ENCODE measurements at regions not wholly inside any gene's neighbourhood (a gene's known extent, or its start where the extent isn't known, plus 50 kb on each side); places are given as distances from the start of the nearest gene placed in this dataset.
"Not testable (repeated sequence)": the region's sequence is repeated elsewhere in the genome, so short reads cannot be mapped to it uniquely, and the experiment has no call there.

DNA sequence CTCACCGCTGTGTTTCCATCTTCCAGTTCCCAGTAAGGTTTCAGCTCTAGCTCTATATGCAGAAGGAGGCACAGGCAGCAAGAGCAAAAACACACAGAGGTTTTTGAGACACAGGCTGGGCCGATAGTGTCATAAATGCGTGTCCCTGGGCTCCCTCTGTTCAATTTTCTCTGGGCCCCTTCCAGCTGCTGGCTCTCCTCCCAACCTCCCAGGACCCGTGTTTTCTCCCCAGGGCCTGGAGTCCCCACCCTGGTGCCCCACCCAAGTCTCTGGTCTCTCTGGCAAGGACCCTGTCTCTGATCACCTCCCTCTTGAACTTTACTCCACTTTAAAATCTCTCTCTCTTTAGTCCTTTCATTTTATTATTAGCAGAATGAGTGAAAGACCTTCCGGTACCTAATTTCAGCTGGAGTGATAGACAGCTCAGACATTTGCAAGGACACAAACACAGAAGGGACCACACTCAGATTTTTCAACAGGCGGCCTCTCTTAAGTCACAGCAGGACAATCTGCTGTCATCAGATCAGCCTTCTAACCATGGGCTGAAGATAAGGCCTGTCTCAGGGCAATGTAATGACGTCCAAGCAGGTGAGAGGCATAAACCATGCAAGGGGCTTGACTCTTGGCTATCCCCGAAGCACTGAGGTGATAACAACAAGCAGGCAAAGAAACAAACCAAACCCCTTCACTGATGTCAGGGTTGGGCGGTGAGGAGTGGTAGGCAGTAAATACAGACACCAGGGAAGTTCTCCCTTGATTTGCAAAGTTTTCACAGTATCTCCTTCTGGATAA, 190.0 kb upstream of the IRS2 start:
- DNase-seq: no peak

DNA sequence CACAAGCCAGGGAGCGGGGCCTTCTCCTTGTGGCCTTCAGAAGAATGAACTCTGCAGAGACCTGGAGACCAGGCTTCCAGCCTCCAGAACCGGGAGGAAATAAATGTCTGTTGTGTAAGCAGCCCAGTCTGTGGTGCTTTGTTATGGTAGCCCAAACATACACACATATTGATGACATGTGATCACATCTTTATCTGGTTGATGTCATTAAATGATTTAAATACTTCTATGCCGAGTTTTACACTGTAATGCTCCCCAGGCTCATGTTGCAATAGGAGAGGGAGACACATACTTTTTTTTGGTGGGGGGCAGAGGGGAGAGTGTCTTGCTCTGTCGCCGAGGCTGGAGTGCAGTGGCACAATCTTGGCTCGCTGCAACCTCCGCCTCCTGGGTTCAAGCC, 188.0 kb upstream of the IRS2 start:
- no peak for DNase-seq

DNA sequence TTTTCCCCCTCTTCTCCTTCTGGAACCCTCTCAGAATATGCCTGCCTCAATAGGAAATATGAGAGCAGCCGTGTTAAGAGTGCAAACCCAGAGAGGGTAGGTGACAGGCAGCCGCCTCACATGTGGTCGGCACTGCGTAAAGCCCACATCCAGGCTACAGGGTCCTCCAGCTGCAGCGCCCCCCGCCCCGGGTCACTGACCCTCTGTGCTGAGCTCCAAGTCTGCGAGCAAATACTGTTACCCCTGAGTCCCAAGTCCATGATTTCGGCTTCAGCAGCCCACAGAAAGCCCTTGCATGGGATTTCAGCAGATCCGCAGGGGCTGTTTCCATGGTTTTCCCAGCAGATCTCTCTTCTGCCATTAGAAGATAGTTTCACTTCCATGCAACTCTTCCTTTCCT, 186.9 kb upstream of the IRS2 start:
- DNase-seq: no peak

DNA sequence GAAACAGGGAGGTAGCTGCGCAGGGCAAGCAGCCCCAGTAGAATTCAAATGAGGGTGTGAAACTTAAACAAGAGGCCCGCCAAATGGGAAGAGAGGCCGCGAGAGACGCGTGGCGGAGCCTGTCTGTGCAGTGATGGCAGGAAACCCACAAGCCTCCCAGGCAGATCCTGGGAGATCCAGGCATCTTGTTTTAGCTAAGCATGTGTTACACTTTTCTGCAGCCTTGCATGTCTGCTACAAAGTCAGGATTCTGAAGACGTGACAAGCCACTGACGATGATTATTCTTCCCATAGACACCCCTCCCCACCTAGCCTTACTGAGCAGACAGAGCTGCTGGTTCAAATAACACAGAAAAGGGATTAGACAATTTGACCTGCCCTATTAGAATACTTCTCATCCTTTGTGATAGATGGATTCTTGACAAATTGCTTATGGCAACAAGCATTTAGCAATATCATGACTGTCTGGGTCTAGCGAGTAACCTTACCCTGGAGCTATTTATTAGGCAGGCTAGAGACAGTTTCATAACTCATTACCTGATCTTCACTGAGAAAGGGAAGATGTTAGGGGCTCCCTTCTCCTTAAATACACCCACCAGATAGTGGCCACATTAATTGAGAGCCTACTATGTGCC, 185.2 kb upstream of the IRS2 start:
- peak; percentile 27 to 39 for DNase-seq

DNA sequence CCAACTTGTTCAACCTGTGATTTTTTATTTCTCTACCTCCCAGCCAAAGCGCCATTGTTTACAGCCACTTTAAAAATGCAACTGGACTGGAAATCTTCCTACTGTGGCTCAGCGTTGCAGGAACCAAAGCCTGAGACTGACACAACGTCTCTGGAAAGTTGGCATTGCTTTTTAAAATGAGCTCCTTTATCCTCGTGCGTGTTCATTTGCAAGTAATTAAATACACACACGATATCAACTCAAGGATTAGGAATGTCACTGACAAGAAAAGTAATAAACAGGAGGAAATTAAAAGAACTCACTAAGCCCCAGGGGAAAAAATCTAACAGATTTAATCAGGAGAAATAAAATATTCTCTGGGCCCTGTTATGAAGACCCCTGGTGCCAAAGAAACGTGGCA, 184.6 kb upstream of the IRS2 start:
- no peak for DNase-seq

DNA sequence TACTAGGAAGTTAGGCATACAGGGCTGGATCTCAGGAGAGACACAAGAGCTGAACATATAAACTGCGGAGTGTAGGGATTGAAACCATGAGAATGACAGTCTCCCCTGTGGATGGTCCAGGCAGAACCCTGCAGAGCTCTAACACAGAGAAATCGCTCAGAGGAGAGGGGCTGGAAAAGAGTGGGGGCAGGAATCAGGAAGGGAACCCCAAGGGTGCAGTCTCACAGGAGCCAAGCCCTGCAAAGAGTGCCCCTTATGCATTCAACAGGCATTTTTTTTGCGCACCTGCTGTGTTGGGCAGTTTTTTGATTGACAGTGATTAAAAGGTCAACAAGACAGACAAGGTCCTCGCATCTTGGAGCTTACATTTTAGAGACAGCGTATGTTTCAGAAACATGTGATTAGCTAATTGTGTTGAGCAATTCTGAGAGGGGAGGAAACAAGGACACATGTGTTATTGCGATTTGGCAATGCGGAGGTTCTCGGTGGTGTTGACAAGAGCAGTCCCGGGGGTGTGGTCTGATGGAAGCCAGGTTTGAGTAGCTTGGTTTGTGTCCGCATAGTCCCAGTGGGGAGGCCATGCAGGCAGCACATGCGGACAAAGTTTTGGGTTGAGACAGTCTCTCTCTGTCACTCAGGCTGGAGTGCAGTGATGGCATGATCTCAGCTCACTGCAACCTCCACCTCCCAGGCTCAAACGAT, 182.6 kb upstream of the IRS2 start:
- no peak for DNase-seq

DNA sequence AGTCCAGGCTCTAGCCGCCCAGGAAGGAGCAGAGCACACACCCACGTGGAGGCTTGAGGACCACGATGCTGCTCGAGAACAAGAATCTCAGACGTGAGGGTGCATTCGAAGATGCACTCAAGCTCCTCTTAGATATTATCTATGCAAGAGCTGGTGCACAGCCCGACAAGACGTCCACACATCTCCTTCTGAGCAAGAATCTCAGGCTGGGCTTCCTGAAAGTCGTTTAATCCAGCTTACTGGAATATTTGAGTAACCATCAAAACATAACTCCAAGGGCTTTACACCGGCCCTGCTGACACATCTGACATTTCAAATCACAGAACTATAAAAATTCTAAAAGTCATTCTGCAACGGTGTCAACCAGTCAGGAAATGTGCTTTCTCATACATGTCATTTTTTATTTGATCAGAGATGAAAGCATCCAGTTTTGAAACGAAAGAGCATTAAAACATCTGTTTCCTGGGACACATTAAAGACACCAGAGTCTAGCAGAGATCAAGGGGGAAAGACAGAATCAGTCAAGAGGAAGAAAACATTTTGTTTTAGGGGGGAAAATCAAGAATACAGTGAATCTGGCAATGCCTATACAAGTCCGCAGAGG, 177.7 kb upstream of the IRS2 start:
- DNase-seq: no peak

DNA sequence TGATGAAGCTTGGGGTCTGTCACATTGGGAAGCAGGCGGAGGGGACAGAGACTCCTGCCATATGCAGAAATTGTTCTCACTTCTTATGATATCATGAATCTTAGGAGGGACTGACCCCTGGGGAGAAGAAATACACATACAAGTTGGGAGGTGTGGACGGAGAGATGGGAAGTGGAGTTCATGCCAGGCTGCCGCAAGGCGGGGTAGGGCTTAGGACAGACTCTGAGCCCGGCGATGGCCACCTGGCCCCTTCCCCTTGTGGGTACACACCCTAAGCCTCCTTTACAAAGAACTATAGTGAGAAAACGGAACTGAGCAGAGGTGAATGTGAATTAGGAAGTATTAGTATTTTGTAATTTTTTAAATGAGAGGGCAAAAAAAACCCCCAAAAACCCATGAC, 177.0 kb upstream of the IRS2 start:
- no peak for DNase-seq

DNA sequence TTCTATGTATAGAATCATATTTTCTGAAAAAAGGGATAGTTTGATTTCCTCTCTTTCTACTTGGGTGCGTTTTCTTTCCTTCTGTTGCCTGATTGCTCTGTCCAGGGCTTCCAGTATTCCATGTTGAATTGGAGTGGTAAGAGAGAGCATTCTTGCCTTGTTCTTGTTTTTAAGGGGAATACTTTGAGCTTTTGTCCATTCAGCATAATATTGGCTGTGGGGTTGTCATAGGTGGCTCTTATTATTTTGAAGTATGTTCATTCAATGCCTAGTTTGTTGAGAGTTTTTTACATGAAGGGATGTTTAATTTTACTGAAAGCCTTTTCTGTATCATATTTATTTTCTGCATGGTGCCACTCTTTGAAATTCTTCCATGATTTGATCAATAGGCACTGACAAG, 173.5 kb upstream of the IRS2 start:
- DNase-seq: no peak

DNA sequence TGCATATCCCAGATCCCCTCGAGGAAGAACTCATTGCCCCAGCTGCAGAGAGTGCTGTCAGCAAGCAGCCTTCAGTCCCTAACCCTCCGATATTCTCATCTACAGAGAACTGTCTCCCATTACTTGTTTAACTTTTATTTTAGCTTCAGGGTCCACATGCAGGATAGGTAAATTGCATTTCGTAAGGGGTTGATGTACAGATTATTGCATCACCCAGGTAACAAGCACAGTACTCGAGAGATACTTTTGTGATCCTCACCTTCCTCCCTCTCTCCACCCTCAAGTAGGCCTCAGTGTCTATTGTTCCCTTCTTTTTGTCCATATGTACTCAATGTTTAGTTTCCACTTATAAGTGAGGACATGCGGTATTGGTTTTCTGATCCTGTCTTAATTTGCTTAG, 171.5 kb upstream of the IRS2 start:
- DNase-seq: no peak

DNA sequence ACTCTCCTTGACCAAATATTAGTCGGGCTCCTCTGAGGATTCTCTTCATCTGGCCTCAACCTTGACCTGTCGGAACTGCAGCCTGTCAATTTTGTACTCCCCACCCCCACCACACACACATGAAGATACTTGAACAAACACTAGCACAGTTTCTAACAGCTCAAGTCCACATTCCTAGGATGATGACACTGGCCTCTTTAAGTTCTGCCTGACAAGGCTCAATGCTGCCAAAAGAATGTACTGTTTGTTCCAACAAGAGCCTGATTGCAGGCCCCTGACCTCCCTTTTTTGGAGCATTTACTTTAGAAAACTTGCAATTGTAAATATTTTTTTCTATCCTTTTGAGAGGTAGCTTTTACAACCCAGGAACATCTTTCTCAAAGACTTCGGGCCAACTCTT, 169.2 kb upstream of the IRS2 start:
- DNase-seq: no peak

DNA sequence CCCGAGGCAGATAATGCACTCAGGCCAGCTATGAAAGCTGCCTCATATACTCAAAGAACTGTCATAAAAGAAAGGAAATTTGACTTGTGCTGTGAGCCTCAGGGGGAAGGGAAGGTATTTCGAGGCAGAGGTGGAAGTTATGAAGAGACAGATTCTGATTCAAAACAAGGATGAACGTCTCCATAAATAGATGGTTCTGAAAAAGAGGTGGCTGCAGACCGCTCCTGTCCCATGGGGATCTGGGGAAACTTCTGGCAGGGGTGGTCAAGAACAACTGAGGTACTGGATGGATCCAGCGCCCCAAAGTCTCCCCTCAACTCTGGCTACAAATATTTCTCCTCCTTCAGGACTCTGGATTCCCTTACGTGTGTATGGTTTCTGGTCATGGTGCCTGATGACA, 168.1 kb upstream of the IRS2 start:
- DNase-seq: no peak

DNA sequence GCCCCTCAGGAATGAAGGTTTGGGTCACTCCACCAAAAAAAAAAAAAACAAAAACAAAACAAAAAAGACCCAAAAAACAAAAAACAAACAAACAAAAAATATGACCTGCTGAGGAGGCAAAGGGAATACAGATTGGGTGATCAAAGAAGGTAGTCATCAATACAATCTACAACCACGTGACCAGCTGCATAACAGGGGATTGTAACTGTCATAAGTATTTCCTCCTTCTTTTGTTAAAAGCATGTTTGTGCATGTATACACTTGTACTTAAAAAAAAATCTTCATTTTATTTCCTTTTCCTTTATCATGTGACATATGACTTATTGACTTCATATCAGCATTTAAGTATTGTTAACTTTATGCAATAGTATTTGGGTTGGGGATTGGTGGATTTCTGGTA, 165.1 kb upstream of the IRS2 start:
- no peak for DNase-seq

DNA sequence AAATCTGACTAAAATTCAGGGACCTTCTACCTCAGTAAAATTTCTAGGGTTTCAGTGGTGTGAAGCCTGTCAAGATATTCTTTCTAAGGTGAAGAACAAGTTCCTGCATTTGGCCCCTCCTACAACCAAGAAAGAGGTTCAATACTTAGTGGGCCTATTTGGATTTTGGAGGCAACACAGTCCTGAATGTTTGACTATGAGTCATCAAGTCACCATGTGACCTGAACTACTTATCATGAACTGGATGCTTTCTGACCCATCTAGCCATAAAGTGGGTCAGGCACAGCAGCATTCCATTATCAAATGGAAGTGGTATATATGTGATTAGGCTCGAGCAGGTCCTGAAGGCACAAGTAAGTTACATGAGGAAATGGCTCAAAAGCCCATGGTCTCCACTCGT, 163.0 kb upstream of the IRS2 start:
- DNase-seq: no peak

DNA sequence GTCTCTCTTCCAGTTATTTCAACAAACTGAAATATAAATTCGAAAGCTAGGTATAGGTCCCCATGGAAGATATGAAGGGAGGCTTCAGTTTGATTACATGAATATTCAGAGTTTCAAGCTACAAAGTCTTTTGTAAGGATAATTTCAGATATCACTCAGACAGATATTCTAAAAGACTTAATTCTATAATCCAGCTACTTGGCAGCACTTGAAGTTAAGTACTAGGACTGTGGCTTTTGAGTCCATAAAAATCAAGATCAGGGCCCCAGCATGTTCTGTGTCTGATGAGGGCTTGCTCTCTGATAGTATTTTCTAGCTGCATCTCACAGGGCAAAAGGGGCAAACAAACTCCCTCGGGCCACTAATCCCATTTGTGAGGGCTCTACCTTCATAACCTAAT, 160.6 kb upstream of the IRS2 start:
- no peak for DNase-seq

DNA sequence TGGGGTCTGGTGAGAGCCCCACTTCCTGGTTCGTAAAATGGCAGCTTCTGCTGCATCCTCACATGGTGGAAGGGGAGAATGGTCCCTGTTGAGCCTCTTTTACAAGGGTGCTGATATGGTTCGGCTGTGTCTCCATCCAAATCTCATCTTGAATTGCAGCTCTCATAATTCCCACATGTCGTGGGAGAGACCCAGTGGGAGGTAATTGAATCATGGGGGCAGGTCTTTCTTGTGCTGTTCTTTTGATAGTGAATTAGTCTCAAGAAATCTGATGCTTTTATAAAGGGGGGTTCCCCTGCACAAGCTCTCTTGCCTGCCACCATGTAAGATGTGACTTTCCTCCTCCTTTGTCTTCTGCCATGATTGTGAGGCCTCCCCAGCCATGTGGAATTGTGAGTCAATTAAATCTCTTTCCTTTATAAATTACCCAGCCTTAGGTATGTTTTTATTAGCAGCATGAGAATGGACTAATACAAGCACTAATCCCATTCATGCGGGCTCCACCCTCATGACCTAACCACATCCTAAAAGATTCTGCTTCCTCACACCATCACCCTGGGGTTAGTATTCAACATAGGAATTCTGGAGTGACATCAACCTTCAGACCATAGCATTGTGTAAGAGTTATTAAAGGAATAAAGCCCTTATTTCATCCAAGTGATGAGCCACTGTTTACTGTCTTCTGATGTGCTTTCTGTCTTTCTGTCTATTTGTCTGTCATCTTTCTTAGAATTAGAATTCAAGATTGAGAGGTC, 159.0 kb upstream of the IRS2 start:
- DNase-seq: no peak

DNA sequence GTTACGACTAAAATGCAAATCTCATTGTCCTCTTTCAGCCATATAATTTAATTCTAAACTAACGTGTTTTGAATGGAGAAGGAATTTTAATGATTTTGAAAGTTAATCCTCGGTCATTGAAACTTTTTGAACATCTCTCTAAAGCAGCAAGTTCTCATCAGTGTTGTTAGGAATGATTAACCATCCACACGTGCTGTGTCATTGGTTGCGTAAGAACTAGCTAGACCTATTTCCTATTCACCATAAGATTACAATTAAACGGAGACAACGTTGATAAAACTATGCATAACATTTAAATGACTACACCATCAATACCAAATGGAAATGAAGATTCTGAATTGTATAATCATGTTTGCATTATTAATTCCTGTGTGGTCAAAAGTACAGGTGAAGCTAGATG, 155.6 kb upstream of the IRS2 start:
- DNase-seq: no peak

DNA sequence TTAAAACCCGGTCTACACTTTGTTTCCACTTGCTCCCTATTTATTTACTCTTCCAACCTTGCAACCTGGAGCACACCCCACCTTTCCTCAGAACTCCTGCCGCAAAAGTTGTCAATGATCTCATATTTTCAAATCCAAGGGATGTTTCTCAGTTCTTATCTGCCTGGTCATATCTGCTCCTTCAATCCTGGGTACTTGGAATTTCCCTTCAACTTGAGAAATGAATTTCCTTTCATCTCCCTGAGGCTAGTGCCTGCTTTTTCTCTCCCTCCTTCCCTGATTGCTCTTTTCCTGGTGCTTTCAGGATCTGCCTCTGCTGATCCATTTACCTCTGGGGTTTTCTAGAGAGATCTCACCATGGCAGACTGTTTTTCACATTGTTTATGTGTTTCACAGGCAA, 154.8 kb upstream of the IRS2 start:
- DNase-seq: no peak

DNA sequence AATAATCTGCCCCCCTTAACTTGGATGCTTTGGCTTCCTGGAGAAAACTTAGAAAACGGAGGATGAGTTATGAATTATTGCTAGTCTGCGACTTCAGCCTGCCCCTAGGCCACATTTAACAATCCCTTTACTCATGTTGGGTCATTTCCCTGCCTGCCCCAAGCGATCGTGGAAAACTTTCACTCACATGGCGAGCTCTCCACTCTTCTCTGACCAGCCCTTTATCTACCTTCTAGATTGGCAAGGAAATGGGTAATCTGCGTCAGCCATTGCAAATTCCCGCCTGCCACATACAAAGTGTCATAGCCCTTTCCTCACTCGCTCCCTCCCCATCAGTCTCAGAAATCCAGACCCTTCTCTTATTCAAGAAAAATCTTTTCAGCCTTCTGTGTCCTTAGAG, 154.3 kb upstream of the IRS2 start:
- no peak for DNase-seq

DNA sequence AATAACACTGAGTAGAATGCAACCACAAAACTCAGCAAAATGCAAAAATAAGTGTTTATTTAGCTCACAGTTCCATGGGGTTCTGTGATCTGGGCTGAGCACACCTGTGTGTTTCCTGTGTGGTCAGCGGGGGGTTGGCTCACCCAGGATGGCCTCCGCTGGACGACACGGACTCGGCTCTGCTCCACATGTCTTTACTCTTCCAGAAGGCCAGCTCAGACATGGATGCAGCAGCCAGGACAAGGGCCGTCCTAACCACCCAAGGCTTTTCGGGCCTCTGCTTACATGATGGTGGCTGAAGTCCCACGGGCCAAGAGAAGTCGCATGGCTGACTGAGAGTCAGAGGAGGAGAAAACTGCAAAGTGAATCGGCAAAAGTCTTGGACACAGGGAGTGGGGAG, 153.5 kb upstream of the IRS2 start:
- no peak for DNase-seq

DNA sequence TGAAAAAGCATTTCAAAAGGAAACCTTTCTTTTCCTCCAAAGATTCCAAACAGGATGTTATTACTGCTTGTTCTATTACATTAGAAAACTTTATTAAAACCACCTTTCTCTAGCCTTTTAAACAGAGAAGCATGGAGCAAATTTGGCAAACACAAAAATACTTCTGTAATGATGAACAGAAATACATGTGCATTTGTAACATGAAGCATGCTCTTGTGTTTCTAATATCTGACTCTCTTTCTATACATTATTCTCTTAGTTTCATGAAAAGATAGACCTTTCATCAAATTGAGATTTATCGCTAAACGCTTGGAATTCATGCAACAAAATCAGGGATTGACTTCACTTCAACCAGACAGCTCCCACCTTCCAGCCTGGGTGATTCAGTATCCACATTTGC, 152.8 kb upstream of the IRS2 start:
- no peak for DNase-seq

DNA sequence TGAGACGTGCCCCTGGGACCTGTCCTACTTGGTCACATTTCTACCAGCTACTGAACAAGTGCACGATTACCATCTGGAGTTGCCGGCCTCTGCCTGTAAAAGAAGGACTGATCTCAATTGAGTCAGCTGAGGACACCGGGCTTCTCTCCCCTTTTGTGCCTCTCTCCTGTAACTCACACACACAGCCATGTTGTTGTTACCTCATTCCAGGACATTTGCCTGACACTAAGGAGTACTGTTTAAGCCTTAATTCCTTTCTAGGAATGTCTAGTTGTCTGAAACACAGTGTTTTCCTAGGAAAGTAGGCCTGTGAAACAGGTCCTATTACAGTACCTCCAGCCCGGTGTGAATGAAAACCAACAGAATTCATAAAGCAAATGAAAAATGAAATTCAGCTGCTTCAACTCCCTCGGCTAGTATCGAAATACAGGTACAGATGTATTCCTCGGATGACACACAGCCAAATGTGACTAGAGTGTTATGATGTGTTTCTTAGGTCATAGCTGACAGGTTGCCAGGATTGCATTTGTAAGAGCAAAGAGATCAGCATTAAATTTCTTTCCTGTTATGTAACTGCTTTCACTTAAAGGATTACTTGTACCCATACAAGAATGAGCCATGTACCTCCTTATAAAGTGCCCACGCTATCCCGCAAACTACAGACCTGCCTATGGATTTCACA, 152.0 kb upstream of the IRS2 start:
- no peak for DNase-seq

DNA sequence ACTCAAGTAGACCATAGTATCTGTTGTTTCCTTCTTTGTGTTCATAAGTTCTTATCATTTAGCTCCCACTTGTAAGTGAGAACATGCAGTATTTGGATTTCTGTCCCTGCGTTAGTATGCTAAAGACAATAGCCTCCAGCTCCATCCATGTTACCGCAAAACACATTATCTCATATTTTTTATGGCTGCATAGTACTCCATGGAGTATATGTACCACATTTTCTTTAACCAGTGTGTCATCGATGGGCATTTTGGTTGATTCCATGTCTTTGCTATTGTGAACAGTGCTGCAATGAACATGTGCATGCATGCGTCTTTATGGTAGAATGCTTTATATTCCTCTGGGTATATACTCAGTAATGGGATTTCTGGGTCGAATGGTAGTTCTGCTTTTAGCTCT, 148.1 kb upstream of the IRS2 start:
- not testable (repeated sequence) for DNase-seq
